ENCODE measurements at regions not wholly inside any gene's neighbourhood (a gene's known extent, or its start where the extent isn't known, plus 50 kb on each side); places are given as distances from the start of the nearest gene placed in this dataset.

- TF ChIP-seq CTCF (IDR thresholded peaks at IDR 0.05; ENCODE audit: low read length) (no peak), EZH2 (IDR thresholded peaks at IDR 0.05; ENCODE audit: borderline replicate concordance, low read length) (no peak)
Measured at GRCh38 chr3:164007765-164008164, 1070.5 kb downstream of the SI start.
